ENCODE measurements at regions not wholly inside any gene's neighbourhood (a gene's known extent, or its start where the extent isn't known, plus 50 kb on each side); places are given as distances from the start of the nearest gene placed in this dataset.

DNA sequence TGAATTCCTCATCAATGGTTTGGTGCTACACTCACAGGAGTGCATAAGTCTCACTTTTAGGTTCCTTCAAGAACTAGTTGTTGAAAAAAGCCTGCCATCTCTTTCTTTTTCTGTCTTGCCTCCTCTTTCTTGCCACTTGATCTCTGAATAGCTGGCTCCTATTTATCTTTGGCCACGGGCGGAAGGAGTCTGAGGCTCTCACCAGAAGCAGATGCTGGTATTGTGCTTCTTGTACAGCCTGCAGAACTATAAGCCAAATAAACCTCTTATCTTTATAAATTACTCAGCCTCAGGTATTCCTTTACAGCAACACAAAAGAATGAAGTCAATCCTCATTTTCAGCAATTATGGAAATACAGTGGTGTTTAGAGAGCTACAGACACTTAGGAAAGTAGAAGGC, 247.1 kb upstream of the PRR16 start:
- no peak for TF ChIP-seq CTCF (IDR thresholded peaks at IDR 0.05; ENCODE audit: extremely low read depth, low read depth, low read length)
- no peaks in the 10 kb centered on the region for H3K36me3 ChIP-seq (ENCODE audit: insufficient read depth, low read length)
- H3K9me3 ChIP-seq (ENCODE audit: low read depth, low read length): no peaks in the 10 kb centered on the region
- no peaks in the 10 kb centered on the region for H3K4me1 ChIP-seq (ENCODE audit: insufficient read depth, low read length)
- no peaks in the 10 kb centered on the region for H4K20me1 ChIP-seq (ENCODE audit: insufficient read depth, low read length)
- no peak for DNase-seq (ENCODE audit: insufficient read length, low spot score, missing footprints)
- H3K4me2 ChIP-seq (ENCODE audit: insufficient read depth, low read length): no peak overlapping the region
- H3K27me3 ChIP-seq (ENCODE audit: insufficient read depth, low read length): no peaks in the 10 kb centered on the region
- H3K79me2 ChIP-seq (ENCODE audit: insufficient read depth, low read length): no peaks in the 10 kb centered on the region
- no peak overlapping the region for H2AFZ ChIP-seq (ENCODE audit: low read length)
- H3K27ac ChIP-seq (ENCODE audit: low read depth, low read length): no peak overlapping the region
- no peak overlapping the region for H3K4me3 ChIP-seq (ENCODE audit: insufficient read depth, low read length)

GRCh38 chr5:120219988-120220387, 244.1 kb upstream of the PRR16 start:
- no peaks in the 10 kb centered on the region for H3K36me3 ChIP-seq (ENCODE audit: insufficient read depth, low read length)
- no peaks in the 10 kb centered on the region for H3K79me2 ChIP-seq (ENCODE audit: insufficient read depth, low read length)

GRCh38 chr5:120225524-120225923, 238.6 kb upstream of the PRR16 start:
- no peak for DNase-seq (ENCODE audit: insufficient read length, low spot score, missing footprints)
- Histone ChIP-seq H2AFZ (ENCODE audit: low read length) (no peak overlapping the region), H3K4me1 (ENCODE audit: insufficient read depth, low read length) (no peaks in the 10 kb centered on the region), H3K4me2 (ENCODE audit: insufficient read depth, low read length) (no peak overlapping the region), H3K27me3 (ENCODE audit: insufficient read depth, low read length) (no peaks in the 10 kb centered on the region), H4K20me1 (ENCODE audit: insufficient read depth, low read length) (no peaks in the 10 kb centered on the region), H3K36me3 (ENCODE audit: insufficient read depth, low read length) (no peaks in the 10 kb centered on the region), H3K27ac (ENCODE audit: low read depth, low read length) (no peak overlapping the region), H3K9me3 (ENCODE audit: low read depth, low read length) (no peaks in the 10 kb centered on the region), H3K79me2 (ENCODE audit: insufficient read depth, low read length) (no peaks in the 10 kb centered on the region), H3K4me3 (ENCODE audit: insufficient read depth, low read length) (no peak overlapping the region)
- TF ChIP-seq CTCF (IDR thresholded peaks at IDR 0.05; ENCODE audit: extremely low read depth, low read depth, low read length): no peak

More at GRCh38 chr5:120219988-120220387, 244.1 kb upstream of the PRR16 start:
- TF ChIP-seq CTCF (IDR thresholded peaks at IDR 0.05; ENCODE audit: extremely low read depth, low read depth, low read length): no peak
- Histone ChIP-seq H3K27me3 (ENCODE audit: insufficient read depth, low read length) (no peaks in the 10 kb centered on the region), H4K20me1 (ENCODE audit: insufficient read depth, low read length) (no peaks in the 10 kb centered on the region), H2AFZ (ENCODE audit: low read length) (no peak overlapping the region), H3K27ac (ENCODE audit: low read depth, low read length) (no peak overlapping the region), H3K4me3 (ENCODE audit: insufficient read depth, low read length) (no peak overlapping the region), H3K9me3 (ENCODE audit: low read depth, low read length) (no peaks in the 10 kb centered on the region), H3K4me2 (ENCODE audit: insufficient read depth, low read length) (no peak overlapping the region), H3K4me1 (ENCODE audit: insufficient read depth, low read length) (no peaks in the 10 kb centered on the region)
- no peak for DNase-seq (ENCODE audit: insufficient read length, low spot score, missing footprints)

GRCh38 chr5:120228262-120229031, 235.7 kb upstream of the PRR16 start:
- Histone ChIP-seq H3K27me3 (ENCODE audit: insufficient read depth, low read length) (no peaks in the 10 kb centered on the region), H3K27ac (ENCODE audit: low read depth, low read length) (no peak overlapping the region), H3K4me1 (ENCODE audit: insufficient read depth, low read length) (no peaks in the 10 kb centered on the region), H4K20me1 (ENCODE audit: insufficient read depth, low read length) (no peaks in the 10 kb centered on the region), H3K4me3 (ENCODE audit: insufficient read depth, low read length) (no peak overlapping the region), H3K36me3 (ENCODE audit: insufficient read depth, low read length) (no peaks in the 10 kb centered on the region), H3K79me2 (ENCODE audit: insufficient read depth, low read length) (no peaks in the 10 kb centered on the region), H2AFZ (ENCODE audit: low read length) (no peak overlapping the region), H3K9me3 (ENCODE audit: low read depth, low read length) (no peaks in the 10 kb centered on the region), H3K4me2 (ENCODE audit: insufficient read depth, low read length) (no peak overlapping the region)
- no peak for DNase-seq (ENCODE audit: insufficient read length, low spot score, missing footprints)
- TF ChIP-seq CTCF (IDR thresholded peaks at IDR 0.05; ENCODE audit: extremely low read depth, low read depth, low read length): no peak
